Activated CD4-positive, CD25-positive, alpha-beta regulatory T cell treated with anti-CD3 and anti-CD28 coated beads, Interleukin-2, amount 50 U/mL, for 24 hours (primary cell): ENCODE measurements at regions not wholly inside any gene's neighbourhood (a gene's known extent, or its start where the extent isn't known, plus 50 kb on each side); places are given as distances from the start of the nearest gene placed in this dataset.
"Not testable (repeated sequence)": the region's sequence is repeated elsewhere in the genome, so short reads cannot be mapped to it uniquely, and the experiment has no call there.

Experiments used
- ATAC-seq, 2 donors: fragments of 150-1000 bp; cut with Tn5 transposase; one replicate each; pipeline ENCODE4 v1.10.0; 2021; ENCODE audit warnings: mild to moderate bottlenecking in 1 of 2, moderate library complexity in 1 of 2

DNA sequence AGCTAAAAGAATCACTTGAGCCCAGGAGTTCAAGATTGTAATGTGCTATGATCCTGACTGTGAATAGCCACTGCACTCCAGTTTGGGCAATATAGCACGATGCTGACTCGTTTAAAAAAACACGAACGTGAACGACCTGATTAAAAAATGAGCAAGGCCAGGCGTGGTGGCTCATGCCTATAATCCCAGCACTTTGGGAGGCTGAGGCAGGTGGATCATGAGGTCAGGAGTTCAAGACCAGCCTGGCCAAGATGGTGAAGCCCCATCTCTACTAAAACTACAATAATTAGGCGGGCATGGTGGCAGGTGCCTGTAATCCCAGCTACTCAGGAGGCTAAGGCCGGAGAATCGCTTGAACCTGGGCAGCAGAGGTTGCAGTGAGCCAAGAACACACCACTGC is 58.6 kb upstream of the NCOA3 start:
- ATAC-seq, result not testable (repeated sequence)

DNA sequence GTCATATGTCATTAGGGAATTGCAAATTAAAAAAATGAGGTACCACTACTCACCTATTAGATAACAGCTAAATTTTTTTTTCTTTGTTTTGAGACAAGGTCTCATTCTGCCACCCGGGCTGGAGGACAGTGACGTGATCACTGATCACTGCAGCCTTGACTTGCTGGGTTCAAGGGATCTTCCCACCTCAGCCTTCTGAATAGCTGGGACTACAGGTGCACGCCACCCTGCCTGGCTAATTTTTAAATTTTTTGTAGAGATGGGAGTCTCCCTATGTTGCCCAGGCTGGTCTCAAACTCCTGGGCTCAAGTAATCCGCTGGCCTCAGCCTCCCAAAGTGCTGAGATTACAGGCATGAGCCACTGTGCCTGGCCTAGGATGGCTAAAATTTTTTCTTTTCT is 57.1 kb upstream of the NCOA3 start:
- no peak for ATAC-seq

DNA sequence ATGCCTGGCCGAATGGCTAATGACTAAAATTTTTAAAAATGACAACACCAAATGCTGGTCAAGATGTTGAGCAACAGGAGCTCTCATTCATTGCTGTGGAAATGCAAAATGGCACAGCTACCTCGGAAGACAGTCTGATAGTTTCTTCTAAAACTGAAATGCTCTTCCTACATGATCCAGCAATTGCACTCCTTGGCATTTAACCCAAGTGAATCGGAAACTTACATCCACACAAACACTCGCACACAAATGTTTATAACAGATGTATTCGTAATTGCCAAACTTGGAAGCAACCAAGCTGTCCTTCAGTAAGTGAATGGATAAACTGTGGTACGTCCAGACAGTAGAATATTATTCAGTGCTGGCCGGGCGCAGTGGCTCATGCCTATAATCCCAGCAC is 56.4 kb upstream of the NCOA3 start:
- ATAC-seq, result no peak

GRCh38 chr20:47447350-47448296 is 54.1 kb upstream of the NCOA3 start:
- not testable (repeated sequence) for ATAC-seq

- ATAC-seq, result no peak
These were observed 53.3 kb upstream of the NCOA3 start for GRCh38 chr20:47448429-47448828.

- no peak for ATAC-seq
These were observed 50.1 kb upstream of the NCOA3 start for GRCh38 chr20:47451602-47451904.
